ENCODE measurements at regions not wholly inside any gene's neighbourhood (a gene's known extent, or its start where the extent isn't known, plus 50 kb on each side); places are given as distances from the start of the nearest gene placed in this dataset.
"Not testable (repeated sequence)": the region's sequence is repeated elsewhere in the genome, so short reads cannot be mapped to it uniquely, and the experiment has no call there.

DNA sequence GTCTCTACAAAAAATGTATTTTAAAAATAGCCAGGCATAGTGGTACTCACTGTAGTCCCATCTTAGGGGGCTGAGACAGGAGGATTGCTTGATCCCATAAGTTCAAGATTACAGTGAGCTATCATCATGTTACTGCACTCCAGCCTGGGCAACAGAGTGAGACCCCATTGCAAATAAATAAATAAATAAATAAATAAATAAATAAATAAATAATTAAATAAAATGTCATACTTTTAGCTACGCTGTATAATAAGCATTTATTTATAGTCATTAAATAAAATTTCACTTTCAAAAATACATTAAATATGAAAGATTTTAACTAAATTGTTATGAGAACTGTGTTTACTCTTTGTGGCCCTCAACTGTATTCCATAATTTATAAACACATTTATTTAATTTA is 1124.2 kb downstream of the PCDH7 start:
- H3K4me1 ChIP-seq: no peaks in the 10 kb centered on the region
- WGBS, 2 donors: 93 to 100% methylated on average over 1 of the region's 1 CpG
- peaks cover 0 to 8% (median 0%) of the 10 kb centered on the region in 4 donors for H3K9me3 ChIP-seq
- no peak overlapping the region for H3K4me3 ChIP-seq
- TF ChIP-seq EP300 (IDR thresholded peaks at IDR 0.05) (no peak), POLR2A (IDR thresholded peaks at IDR 0.05) (no peak), CTCF (IDR thresholded peaks at IDR 0.05) (no peak)
- H3K27ac ChIP-seq: no peak overlapping the region
- H3K36me3 ChIP-seq: no peaks in the 10 kb centered on the region
- no peak for DNase-seq (ENCODE audit: low spot score in 2 of 2)
- H3K27me3 ChIP-seq: no peaks in the 10 kb centered on the region

GRCh38 chr4:31851946-31852345 is 1131.8 kb downstream of the PCDH7 start:
- 77 to 80% methylated on average over 2 of the region's 2 CpGs for WGBS, 2 donors
- H3K36me3 ChIP-seq: no peaks in the 10 kb centered on the region
- no peaks in the 10 kb centered on the region for H3K9me3 ChIP-seq
- no peak overlapping the region for H3K27ac ChIP-seq
- no peak for TF ChIP-seq POLR2A (IDR thresholded peaks at IDR 0.05)
- TF ChIP-seq CTCF (IDR thresholded peaks at IDR 0.05): no peak
- TF ChIP-seq EP300 (IDR thresholded peaks at IDR 0.05): no peak
- no peaks in the 10 kb centered on the region for H3K27me3 ChIP-seq
- DNase-seq (ENCODE audit: low spot score in 2 of 2): no peak
- H3K4me1 ChIP-seq: no peaks in the 10 kb centered on the region
- no peak overlapping the region for H3K4me3 ChIP-seq

DNA sequence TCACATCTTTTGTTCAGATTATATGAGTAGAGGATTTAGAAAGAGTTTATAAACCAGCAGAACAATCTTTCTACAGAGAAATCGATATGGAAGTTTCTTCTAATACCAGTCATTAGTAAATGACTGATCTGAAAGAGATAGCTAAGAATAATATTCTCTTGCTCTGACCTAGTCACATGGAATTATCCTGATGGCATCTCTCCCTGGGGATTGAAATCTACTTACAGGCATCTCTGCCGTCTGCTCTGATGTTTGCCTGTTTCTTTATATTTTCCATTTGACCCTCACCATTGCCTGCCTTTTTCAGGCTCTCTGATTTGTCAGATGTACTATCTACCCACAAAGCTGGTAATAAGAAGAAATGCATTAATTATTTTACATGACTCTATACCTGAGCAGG is 1157.3 kb downstream of the PCDH7 start:
- no peaks in the 10 kb centered on the region for H3K27me3 ChIP-seq
- H3K27ac ChIP-seq: no peak overlapping the region
- H3K36me3 ChIP-seq: no peaks in the 10 kb centered on the region
- no peak for DNase-seq (ENCODE audit: low spot score in 2 of 2)
- no peak for TF ChIP-seq POLR2A (IDR thresholded peaks at IDR 0.05)
- TF ChIP-seq CTCF (IDR thresholded peaks at IDR 0.05): no peak
- TF ChIP-seq EP300 (IDR thresholded peaks at IDR 0.05): no peak
- no peaks in the 10 kb centered on the region for H3K4me1 ChIP-seq
- H3K4me3 ChIP-seq: no peak overlapping the region
- 81 to 83% methylated on average over 2 of the region's 2 CpGs for WGBS, 2 donors
- no peaks in the 10 kb centered on the region for H3K9me3 ChIP-seq

DNA sequence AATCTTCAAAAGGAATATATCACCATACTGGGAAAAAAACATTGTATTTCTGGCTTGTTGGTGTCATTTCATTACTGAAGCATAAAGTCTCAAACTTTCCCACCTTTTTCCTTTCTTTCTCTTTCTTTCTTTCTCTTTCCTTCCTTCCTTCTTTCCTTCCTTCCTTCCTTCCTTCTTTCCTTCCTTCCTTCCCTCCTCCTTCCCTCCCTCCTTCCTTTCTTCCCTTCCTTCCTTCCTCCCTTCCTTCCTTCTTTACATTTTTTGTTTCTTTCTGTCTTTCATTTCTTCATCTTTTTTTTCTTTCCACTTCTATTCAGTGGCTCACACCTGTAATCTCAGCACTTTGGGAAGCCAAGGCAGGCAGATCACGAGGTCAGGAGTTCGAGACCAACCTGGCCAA is 1160.7 kb downstream of the PCDH7 start:
- H3K27ac ChIP-seq; H3K9me3 ChIP-seq; H3K4me3 ChIP-seq; H3K36me3 ChIP-seq; DNase-seq (ENCODE audit: low spot score in 2 of 2); H3K27me3 ChIP-seq; H3K4me1 ChIP-seq: not testable (repeated sequence)
- WGBS, 2 donors: 79 to 84% methylated on average over 2 of the region's 2 CpGs

DNA sequence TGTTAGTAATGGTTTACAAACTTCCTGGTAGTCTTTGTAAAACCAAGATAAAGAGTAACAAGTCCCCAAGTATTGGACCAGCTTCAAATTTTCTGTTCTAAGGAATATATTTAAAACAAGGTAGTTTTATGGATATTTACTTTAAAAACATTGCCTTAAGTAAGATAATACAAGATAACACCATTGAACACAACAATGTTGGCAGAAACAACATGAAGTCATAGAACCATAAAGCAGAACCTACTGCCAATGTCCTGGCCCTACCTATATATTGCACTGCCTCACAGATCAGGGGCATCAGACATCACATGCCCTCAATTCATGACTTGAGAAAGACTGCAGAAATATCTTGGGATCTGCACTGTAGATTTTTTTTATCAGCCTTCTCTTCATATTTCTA is 1176.2 kb downstream of the PCDH7 start:
- Histone ChIP-seq H3K27ac (no peak overlapping the region), H3K27me3 (no peaks in the 10 kb centered on the region), H3K36me3 (no peaks in the 10 kb centered on the region), H3K4me3 (no peak overlapping the region), H3K9me3 (no peaks in the 10 kb centered on the region), H3K4me1 (no peaks in the 10 kb centered on the region)
- no peak for TF ChIP-seq EP300 (IDR thresholded peaks at IDR 0.05)
- TF ChIP-seq POLR2A (IDR thresholded peaks at IDR 0.05): no peak
- TF ChIP-seq CTCF (IDR thresholded peaks at IDR 0.05): no peak
- no peak for DNase-seq (ENCODE audit: low spot score in 2 of 2)

- Histone ChIP-seq H3K36me3 (no peaks in the 10 kb centered on the region), H3K9me3 (peaks cover 0 to 8% (median 0%) of the 10 kb centered on the region in 4 donors), H3K4me1 (no peaks in the 10 kb centered on the region), H3K27ac (no peak overlapping the region), H3K4me3 (no peak overlapping the region), H3K27me3 (no peaks in the 10 kb centered on the region)
- 85 to 88% methylated on average over 3 of the region's 3 CpGs for WGBS, 2 donors
- TF ChIP-seq CTCF (IDR thresholded peaks at IDR 0.05) (no peak), EP300 (IDR thresholded peaks at IDR 0.05) (no peak), POLR2A (IDR thresholded peaks at IDR 0.05) (no peak)
- no peak for DNase-seq (ENCODE audit: low spot score in 2 of 2)
Measured at GRCh38 chr4:31905363-31905762, 1185.2 kb downstream of the PCDH7 start.
